ENCODE measurements at regions not wholly inside any gene's neighbourhood (a gene's known extent, or its start where the extent isn't known, plus 50 kb on each side); places are given as distances from the start of the nearest gene placed in this dataset.
"Not testable (repeated sequence)": the region's sequence is repeated elsewhere in the genome, so short reads cannot be mapped to it uniquely, and the experiment has no call there.

DNA sequence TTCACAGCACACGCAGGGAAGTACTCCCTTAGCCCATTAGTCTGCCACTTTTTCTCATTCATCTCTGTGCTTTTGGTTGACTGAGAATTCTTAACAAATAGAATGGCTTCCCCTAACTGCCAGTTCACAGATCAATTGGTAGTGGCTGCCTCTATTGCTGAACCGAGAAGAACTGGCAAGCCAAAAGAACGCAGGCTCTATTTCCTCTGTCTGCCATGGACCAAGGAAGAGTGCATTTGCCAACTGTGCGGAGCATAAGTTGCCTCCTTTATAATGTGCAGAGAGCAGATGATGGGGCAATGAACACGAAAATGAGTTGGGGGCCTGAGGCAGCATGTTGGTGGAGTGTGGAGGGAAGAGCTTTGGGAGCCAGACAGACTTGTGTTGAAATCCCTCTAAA, 483.1 kb upstream of the CAMK1G start:
- no peak for DNase-seq

DNA sequence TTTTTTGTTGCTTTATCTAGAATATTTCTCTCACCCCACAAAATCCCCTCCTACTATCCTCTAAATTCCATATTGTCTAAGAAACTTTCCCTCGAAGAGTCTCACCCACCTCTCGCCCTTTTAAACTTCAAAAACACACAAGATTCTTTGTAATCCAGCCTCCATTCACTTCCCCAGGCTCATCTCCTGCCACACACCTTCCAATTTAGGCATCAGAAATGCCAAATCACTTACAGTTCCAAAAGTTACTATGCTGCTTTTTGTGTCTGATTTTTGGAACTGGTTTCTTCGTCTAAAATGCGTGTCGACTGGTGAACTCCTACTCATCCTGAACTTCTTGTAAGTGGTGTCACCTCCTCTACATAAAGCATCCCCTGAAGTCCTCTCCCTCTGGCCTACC, 482.4 kb upstream of the CAMK1G start:
- DNase-seq = no peak

- DNase-seq = no peak
Measured at GRCh38 chr1:209102120-209102519, 481.4 kb upstream of the CAMK1G start.

DNA sequence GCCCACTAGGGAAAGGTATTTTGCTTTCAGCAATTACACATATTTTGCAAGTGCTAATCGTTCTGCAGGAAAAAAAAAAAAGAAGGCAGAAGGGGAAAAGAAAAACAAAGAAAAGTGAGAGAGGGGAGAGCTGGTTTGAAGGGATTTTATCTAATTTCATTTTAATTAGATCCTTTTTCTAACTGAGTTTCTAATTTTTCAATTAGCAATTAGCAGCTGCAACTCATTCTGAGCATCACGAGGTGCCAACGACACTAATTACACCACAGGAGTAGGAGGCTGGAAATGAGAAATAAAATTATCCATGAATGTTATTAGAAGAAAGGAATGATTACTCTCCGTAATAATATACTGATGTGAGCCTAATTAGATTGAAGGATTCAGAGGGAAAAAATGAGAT, 481.0 kb upstream of the CAMK1G start:
- DNase-seq = no peak

GRCh38 chr1:209103092-209103491, 480.4 kb upstream of the CAMK1G start:
- DNase-seq = no peak

DNA sequence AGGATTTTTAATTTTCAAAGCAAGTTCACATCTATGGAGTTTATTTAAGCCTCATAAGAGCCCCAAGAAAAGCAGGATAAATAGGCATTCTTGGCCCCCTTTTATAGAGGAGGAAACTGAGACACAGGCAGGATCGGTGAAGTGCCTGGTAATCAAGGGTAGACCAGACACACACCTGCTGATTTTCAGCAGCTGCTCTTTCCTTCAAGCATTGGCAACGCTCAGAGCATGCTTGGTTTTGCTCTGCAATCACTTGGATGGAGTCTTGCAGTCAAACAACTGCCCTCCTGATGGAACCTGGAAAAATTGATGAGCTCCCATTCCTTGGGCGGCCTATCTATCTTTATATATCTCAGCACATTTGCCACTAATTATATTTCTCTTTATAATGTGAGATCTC, 478.9 kb upstream of the CAMK1G start:
- DNase-seq = no peak

GRCh38 chr1:209105701-209106100, 477.8 kb upstream of the CAMK1G start:
- no peak for DNase-seq

DNA sequence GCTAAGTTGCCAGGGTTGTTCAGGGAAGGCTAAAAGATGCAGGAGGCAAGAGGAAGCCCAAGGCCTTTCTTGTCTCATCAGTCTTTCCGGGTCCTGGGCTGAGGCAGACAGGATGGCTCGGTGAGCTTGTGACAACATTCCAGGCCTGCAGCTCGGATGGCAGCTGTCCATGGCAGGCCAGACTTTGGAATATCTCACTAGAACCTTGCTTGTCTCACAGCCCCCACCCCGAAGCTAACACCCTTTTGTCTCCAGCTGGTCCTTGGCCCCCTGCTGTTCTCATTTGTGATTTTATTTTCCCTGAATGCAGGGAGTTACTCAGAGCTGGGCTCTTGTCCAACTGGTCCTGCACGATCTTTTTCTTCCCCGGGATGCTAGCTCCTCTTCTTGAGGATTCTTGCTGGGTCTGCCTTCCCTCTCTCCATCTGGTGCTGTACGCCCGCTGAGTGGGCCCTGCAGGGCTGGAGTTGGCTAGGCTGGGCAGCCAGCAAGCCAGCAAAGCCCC, 477.2 kb upstream of the CAMK1G start:
- peak; percentile 92 for DNase-seq

- DNase-seq = no peak
Measured at GRCh38 chr1:209106861-209107260, 476.7 kb upstream of the CAMK1G start.

GRCh38 chr1:209107535-209107934, 476.0 kb upstream of the CAMK1G start:
- no peak for DNase-seq

GRCh38 chr1:209109001-209109785, 474.3 kb upstream of the CAMK1G start:
- DNase-seq = no peak

DNA sequence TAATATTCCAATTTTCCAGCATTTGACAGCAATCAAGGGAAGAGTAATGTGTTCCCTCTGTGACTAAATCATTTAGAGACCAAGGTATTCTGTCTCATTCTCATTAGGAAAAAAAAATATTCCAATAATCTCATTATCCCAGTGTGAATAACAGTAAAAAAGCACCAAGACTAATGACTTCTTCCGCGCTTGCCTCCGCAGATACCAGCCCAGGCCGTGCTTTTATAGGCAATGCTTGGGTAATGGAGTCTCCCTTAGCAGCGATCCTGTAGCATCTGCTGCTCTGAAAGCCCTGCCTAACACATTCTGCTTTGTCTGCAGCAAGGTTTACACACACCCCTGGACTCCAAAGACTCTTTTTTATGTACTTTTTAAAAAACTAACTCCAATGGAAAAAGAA, 470.0 kb upstream of the CAMK1G start:
- no peak for DNase-seq

GRCh38 chr1:209116705-209117104, 466.8 kb upstream of the CAMK1G start:
- DNase-seq = no peak

GRCh38 chr1:209123601-209124000, 459.9 kb upstream of the CAMK1G start:
- no peak for DNase-seq

DNA sequence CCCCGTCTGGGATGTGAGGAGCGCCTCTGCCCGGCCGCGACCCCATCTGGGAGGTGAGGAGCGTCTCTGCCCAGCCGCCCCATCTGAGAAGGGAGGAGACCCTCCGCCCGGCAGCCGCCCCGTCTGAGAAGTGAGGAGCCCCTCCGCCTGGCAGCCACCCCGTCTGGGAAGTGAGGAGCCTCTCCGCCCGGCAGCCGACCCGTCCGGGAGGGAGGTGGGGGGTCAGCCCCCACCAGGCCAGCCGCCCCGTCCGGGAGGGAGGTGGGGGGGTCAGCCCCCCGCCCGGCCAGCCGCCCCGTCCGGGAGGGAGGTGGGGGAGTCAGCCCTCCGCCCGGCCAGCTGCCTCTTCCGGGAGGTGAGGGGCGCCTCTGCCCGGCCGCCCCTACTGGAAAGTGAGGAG, 454.4 kb upstream of the CAMK1G start:
- DNase-seq = not testable (repeated sequence)

DNA sequence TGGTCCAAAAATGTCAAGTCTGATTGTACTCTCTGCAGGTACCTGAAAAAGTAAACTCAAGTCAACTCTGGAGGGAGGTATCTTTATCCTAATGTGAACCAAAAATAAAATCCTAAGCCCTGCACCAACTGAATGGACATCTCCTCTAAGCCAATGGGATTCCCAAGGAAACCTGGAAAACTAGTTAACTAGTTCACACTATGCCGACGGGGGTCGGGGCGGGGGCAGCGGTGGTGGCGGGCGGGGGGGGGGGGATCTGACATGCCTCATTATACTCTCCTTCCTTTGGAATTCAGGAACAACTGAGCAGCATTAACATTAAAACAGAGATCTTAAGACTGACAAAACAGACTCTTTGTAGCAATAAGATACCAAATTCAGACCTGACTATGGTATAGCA, 452.6 kb upstream of the CAMK1G start:
- no peak for DNase-seq

DNA sequence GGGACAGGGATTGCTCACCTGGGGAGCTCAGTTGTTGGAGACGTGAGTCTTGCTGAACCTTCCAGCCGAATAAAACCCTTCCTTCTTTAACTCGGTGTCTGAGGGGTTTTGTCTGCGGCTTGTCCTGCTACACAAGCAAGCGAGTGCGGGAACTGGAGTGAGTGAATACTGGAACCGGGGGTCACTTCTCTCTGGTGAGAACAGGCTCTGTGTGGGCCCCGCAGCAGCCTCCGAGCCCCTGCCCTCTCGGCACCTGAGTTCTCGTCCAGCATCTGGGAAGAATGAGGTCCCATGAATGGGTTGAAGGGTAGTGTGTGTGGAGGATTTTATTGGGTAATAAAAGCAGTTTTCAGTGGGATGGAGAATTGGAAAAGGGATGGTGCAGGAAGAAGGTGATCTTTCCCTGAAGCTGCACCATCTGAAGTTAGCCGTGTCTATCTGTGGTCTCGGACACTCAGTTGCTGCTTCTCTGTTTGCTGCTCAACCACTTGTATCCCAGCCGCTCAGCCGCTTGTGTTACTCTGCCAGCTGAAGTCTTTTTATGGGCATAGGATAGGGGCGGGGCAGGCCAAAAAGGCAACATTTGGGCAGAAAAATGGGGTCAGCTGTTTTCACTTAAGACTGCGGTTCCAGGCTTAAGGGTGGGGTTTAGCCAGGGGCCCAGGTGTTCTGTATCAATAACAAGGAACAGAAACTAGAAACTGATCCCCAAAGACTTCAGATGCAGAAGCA, 450.6 kb upstream of the CAMK1G start:
- no peak for DNase-seq

- no peak for DNase-seq
Measured at GRCh38 chr1:209134001-209134400, 449.5 kb upstream of the CAMK1G start.

GRCh38 chr1:209143916-209144315, 439.6 kb upstream of the CAMK1G start:
- no peak for DNase-seq

GRCh38 chr1:209150114-209150513, 433.4 kb upstream of the CAMK1G start:
- DNase-seq = no peak

DNA sequence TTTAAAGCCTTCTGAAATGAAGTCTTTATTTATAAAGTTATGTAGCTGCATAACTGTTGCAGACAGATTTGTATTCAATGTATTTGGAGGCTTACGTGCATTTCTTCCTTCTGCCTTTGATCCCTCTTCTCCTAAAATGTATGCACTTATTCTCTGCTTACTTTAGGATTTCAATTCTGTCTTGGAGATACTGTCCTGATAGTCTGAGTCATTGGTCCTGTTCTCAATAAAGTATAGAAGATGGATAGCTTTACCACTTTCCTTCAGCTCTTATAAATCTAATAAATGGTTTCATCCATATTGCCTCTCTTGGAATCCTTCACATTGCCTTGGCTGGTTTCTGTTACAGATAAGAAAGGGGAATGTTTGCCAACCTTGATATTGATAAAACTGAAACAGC, 430.1 kb upstream of the CAMK1G start:
- no peak for DNase-seq

DNA sequence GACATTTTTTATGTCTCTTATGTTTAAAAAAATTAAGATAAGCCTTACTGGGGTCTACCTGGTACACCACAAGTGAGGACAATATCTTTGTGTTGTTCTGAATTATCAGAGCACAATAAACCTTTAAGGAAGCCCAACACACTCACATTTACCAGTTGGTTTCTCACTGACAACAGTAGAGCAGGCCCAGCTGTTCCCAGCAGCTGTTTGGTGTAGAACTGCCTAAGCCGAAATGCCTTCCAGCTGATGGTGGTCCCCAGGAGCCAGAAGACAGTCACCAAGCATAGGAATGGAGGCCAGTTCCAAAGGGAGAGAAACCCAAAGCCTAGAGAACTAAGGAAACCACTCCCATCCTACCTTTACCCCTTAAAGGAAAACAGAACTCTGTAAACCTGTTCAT, 428.6 kb upstream of the CAMK1G start:
- DNase-seq = no peak

GRCh38 chr1:209155546-209155945, 428.0 kb upstream of the CAMK1G start:
- no peak for DNase-seq

DNA sequence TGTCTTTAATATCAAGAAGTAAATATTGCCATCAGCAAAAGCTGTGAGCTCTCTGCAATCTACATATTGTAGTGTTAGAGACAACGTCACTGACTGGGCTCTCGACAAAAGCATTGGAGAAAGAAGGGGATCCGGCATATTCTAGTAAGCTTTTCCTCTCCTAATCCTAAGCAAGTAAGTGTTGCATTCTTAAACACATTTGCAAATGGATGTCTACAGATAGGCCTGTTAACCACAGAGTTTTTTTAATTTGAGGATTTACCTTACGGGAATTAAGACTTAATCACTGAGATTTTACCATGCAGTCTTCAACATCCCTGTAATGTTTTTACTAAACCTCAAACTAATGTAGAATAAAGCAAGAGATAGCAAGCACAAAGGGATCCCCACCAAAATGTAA, 426.5 kb upstream of the CAMK1G start:
- no peak for DNase-seq

Data from COR-L47 (cell line).